ENCODE measurements at regions not wholly inside any gene's neighbourhood (a gene's known extent, or its start where the extent isn't known, plus 50 kb on each side); places are given as distances from the start of the nearest gene placed in this dataset.
"Not testable (repeated sequence)": the region's sequence is repeated elsewhere in the genome, so short reads cannot be mapped to it uniquely, and the experiment has no call there.

DNA sequence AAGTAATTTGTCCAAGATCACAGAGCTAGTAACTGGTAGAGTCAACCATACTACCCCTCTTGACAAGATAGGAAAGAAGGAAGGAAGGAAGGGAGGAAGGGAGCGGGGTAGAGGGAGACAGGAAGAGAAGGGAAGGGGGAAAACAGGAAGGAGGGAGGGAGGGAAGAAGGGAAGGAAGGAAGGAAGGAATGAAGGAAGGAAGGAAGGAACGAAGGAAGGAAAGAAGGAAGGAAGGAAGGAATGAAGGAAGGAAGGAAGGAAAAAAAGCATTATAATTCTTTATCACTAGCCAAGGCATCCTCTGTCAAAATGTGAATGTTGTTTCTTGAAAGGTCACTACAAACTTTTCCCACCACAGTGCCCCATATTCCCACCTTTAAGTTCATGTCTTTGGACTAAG is 223.6 kb downstream of the SHQ1 start:
- DNase-seq: no peak

- DNase-seq: no peak
Measured at GRCh38 chr3:72618739-72619138, 229.5 kb downstream of the SHQ1 start.

GRCh38 chr3:72617424-72618024 is 230.7 kb downstream of the SHQ1 start:
- DNase-seq: no peak

DNA sequence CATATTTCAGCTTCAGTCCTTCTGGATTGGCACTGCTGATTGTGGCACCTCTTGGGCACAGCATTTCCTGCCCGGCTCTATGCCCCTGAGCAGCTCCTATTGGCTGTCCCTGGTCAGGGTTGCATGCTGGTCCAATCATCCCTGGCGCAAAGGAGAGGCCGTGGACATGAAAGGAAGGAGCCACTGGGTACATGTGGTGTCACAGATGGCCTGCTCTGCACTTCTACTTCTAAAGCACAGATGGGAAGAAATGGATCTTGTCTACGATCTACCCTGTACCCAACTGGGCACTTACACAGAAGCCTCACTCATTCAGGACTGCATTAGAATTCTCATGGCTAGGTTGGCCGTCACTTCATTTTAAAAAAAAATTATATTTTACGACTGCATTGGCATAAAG is 232.5 kb downstream of the SHQ1 start:
- no peak for DNase-seq

GRCh38 chr3:72615182-72615581 is 233.1 kb downstream of the SHQ1 start:
- DNase-seq: no peak

DNA sequence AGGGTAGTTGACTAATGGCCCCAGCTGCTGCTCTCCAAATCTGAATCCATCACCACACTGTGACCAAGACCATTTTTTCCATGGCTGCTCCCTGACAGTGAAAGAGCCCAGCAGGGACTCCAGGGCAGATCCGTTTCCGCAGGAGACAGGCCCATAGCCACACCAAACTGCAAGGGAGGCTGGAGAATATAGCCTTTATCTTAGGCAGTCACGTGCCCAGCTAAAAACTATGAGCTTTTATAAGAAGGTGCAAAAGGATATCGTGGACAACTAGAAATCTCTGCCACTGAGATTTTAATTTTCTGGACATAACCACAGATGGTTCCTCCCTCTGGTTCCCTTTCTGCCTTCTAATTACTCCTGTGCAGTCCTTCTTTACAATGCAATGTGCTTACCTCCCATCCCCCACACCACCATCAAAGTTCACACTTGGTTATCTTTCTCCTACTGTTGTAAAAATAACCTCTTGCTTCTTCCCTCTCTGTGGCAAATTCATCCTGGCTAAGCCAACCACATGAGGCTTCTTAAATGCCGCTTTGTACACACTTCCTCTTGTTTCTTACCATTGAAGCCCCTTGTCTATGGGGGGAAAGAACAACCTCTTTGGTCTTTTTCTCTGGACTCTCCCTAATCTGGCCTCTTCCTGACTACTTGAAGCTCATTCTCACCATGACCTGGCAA is 233.7 kb downstream of the SHQ1 start:
- no peak for DNase-seq

GRCh38 chr3:72613871-72614270 is 234.4 kb downstream of the SHQ1 start:
- DNase-seq: no peak

GRCh38 chr3:72609114-72609513 is 239.1 kb downstream of the SHQ1 start:
- DNase-seq: not testable (repeated sequence)

DNA sequence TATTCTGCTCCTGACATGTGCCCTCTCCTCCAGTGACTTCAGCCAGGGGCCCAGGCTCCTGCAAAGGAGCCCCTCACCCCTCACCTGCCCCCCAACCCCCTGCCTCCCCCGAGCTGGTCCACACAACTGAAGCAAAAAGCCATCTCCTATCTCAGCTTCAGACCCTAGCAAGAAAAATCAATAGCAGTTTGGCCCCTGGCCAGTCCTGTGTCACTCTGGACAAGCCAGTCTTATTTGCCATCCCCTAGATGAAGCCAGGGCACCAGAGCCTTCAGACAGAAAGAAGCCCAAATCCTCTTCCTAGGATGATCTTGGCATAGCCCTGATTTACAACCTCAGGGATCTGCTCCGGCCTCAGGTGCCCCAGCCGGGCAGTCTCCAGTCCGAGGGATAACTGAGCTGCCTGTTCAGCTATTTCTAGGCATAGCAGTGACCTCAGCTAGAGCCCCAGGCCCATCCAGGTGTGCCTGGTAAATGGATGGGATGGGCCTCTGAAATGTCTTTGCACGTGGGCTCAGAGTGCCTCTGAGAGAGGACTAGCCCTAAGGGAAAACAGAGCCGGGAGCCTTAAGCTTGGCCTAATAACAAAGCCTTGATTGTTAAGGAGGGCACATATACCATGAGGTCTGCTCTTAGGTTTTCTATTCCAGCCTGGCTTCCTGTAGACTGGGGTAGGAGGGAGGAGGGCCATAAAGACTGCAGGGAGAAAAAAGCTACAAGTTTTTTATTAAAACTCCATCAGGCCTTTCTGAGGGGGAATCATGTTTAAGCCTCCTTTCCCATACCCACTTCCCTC is 242.0 kb downstream of the SHQ1 start:
- no peak for DNase-seq

DNA sequence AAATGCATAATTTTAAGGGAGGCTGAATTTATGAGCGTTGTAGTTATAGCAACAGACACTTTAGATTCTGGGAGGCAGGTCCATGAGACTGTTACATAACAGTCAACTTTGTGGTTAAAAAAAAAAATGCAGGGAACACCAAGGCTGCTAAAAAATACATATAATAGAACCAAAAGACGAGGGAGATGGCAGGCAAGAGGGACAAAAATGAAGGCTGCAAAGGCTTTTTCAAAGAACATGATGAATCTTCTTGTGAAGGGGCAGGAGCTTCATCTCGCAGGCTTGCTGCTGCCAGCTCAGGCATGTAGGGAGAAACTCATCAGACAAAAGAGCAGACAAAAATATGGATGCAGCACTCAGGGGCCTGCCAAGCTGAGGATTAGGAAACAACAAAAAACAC is 243.9 kb downstream of the SHQ1 start:
- DNase-seq: no peak

DNA sequence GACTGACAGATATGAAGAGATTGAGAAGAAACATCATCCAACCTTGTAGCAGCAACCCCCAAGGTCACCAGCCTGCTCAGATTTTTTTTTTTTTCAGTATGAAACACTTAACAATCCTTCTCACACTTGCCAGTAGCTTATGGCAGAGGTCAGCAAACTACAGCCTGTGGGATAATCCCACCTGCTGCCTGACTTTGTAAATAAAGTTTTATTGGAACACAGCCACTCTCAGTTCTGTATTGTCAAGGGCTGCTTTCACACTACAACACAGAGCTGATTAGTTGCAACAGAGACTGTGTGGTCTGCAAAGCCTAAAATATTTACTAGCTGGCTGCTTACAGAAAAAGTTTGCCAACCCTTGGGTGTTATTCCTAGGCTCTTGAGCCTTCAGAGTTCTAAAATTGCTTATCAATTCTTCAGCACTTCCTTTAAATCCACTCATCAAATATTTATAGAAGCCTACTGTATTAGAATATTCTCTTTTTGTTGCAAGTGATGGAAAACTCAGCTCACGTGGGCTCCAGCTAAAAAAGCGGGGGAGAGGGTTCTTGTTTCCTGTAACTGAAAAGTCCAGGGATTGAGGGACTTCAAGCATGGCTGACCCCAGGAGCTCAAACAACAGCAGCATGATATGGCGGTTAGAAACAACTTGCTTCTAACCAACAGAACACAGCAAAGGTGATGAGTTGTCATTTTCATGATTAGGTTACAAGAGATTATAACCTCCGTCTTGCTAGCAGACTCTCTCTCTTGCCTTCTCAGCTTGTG is 246.1 kb downstream of the SHQ1 start:
- DNase-seq: no peak

DNA sequence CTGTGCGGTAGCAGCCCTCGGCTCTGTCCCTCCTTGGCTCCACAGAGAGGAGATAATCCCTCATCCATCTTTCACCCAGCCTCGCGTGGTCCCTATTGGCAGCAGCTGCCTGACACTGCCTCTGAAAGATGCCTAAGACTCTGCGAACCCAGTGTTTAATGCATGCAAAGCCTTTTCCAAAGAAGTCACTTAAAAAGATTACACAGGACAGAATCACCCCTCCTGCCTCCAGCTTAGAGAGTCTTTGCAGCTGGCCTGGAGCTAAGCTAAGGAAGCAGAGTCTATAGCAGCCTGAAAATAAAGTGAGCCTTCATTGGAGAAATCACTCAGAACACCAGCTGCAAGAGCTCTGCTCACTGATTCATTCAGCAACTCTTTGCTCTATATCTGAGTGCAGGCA is 247.2 kb downstream of the SHQ1 start:
- no peak for DNase-seq

- DNase-seq: no peak
Measured at GRCh38 chr3:72597756-72598195, 250.5 kb downstream of the SHQ1 start.

DNA sequence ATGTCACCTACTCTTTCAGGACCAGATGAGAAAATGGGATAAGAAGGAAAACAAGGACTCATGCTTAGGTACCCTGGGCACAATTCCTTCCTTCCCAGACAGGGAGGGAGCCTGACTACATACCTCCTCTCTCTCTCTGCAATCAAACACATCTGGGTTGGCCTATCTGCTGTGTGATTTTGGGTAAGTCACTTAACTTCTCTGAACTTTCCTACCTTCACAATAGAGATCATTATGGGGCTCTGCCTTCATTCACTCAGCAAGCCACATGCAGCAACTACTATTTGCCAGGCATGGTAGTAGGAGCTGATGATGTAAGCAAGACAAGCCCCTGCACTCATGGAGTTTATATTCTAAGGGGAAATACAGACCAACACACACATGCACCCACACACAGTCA is 251.2 kb downstream of the SHQ1 start:
- DNase-seq: no peak

GRCh38 chr3:72595927-72596610 is 252.2 kb downstream of the SHQ1 start:
- DNase-seq: no peak

- DNase-seq: no peak
Measured at GRCh38 chr3:72595376-72595775, 252.9 kb downstream of the SHQ1 start.

DNA sequence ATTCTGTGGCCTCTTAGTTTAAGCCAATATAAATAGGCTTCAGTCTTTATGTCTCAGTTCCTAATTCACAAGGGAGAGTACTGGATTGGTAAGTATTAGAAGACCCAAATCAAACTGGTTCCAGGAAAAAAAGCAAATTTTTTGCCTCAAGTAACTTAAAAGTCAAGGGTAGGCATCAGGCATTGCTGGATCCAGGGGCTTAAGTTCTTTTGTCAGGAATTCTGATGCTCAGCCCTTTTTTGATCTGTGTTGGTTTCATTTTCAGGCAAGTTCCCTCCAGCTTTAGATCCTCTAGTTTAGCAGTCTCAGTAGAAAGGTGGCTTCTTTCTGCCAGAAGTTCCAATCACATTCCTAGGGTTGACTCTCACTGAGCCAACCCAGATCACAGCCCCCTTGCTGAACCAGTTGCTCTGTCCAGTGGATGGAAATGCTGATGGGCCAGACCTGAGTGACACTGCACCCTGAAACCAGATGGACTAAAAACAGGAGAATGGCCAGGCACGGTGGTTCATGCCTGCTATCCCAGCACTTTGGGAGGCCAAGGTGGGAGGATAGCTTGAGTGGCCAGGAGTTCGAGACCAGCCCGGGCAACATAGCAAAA is 253.5 kb downstream of the SHQ1 start:
- no peak for DNase-seq

DNA sequence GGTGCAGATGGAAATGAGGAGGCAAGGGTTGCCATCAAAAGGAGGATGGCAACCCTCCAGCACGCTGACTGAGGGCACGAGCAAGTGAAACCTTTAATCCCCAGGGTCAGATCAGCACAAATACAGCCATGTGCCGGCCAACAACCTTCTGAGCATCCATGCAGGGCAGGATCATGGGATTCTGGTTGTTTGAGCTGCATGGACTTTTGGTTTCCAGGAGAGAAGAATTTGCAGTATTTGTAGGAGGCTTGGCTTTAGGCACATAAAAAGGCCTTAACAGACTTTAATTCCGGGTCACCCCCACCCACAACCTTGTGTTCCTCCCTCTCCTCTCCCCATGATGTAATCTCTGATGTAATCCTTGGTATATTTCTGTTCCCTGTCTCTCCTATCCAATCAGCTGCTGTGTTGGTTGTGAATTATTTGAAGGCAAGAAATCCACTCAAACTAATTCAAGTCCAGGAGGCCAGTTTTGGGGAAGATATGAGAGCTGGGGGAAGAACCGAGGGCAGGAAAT is 254.3 kb downstream of the SHQ1 start:
- DNase-seq: no peak

DNA sequence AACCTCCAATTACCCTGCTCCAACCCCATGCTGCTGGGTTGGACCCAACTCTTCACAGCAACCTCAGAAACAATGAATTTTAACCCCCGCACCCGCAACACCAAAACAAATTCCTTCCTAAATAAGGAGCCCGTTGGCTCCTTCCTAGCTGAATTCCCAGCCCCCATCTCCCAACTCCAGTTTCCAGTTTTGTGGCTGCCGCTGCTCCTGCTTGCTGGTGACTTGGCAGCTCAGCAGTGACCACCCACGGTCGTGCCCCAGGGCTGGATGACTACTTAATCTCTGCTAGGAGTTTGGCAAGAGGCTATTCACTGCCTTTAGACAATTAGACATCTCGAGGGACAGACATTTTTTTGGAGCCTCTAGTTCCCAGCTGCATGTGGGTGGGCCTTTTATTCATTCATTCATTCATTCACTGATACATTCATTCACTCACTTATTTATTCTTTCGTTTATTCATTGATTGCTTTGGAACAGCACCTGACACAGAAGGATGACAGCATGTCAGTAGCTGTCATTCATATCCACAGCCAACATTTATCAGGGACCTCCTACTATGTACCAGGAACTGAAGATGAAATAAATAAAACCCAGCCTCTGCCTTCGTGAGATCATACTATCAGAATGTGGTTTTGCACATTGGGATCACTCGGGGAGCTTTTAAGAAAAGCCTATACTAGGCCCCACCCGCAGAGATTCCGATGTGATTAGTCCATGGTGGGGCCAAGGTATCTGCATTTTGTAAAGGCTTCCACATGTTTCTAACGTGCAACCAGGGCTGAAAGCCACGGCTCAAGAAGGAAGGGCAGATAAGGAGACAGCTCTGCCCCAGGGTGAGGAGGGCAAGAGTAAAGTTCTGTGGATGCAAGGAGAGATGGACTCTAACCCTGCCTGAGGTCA is 256.5 kb downstream of the SHQ1 start:
- DNase-seq: no peak

DNA sequence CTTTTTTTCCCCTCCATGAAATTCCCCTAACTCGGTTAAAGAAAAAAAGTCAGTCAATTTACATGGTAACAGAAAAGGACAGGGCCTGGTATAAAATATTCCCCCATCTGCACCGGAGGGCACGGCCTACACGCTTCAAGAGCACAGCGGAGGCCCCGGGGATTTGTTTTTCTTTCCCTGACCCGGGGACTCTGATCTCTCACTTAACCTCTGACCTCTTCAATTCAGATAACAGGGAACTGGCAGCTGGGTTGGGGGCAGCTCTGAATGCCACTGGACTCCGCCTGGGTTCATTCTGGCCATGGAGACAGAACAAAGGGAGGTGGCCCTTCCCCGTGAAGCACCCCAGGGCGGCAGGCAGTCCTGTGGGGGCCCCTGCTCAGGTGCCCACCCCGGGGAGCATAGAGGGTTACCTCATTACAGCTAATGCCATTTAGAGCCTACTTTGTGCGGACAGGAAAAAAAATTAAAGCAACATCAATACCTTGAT is 257.5 kb downstream of the SHQ1 start:
- DNase-seq: no peak

GRCh38 chr3:72587282-72587681 is 261.0 kb downstream of the SHQ1 start:
- no peak for DNase-seq

Data from stimulated activated CD4-positive, alpha-beta T cell treated with anti-CD3 and anti-CD28 coated beads, Interleukin-15, amount 100 ng/mL, for 24 hours (primary cell).